NT2/D1 (cell line): ENCODE measurements at regions not wholly inside any gene's neighbourhood (a gene's known extent, or its start where the extent isn't known, plus 50 kb on each side); places are given as distances from the start of the nearest gene placed in this dataset.

Experiments
- YY1 ChIP-seq: IDR thresholded peaks from 2 replicates; pipeline ENCODE4 v1.6.1; 2011; ENCODE audit not compliant: insufficient read length, insufficient read depth
- ZNF274 ChIP-seq: IDR thresholded peaks from 2 replicates; pipeline ENCODE4 v1.6.1; 2011; ENCODE audit warnings: mild to moderate bottlenecking, low read depth, low read length

GRCh38 chr2:150997702-150998440 lies 263.8 kb downstream of the RBM43 start:
- TF ChIP-seq YY1 (no peak), ZNF274 (no peak)
